NB4 (cell line): ENCODE measurements at regions not wholly inside any gene's neighbourhood (a gene's known extent, or its start where the extent isn't known, plus 50 kb on each side); places are given as distances from the start of the nearest gene placed in this dataset.

Experiments used
- DNase-seq: peaks from one replicate; pipeline ENCODE4 v3.0.0; 2010; ENCODE audit warnings: low read depth
- H3K4me3 ChIP-seq: one replicate; pipeline ENCODE4 v1.5.1; 2011; ENCODE audit warnings: mild to moderate bottlenecking, low read depth, low read length, moderate library complexity
- CTCF ChIP-seq: IDR thresholded peaks from one replicate; pipeline ENCODE4 v1.5.1; 2012; ENCODE audit warnings: low read depth, low read length
- MAX ChIP-seq: IDR thresholded peaks from 2 replicates; pipeline ENCODE4 v1.6.1; 2011; ENCODE audit warnings: low read depth, low read length
- MYC ChIP-seq: IDR thresholded peaks from 2 replicates; pipeline ENCODE4 v1.6.1; 2011; ENCODE audit warnings: low read depth, low read length
- POLR2A ChIP-seq: IDR thresholded peaks from 2 replicates; pipeline ENCODE4 v1.6.1; 2011; ENCODE audit warnings: mild to moderate bottlenecking; ENCODE audit not compliant: insufficient read length; ENCODE audit errors: extremely low read depth

GRCh38 chr17:33848433-33848832 lies 406.7 kb upstream of the CCL2 start:
- TF ChIP-seq MAX (no peak), POLR2A (no peak)
- DNase-seq, result no peak
- H3K4me3 ChIP-seq, result no peak overlapping the region

- TF ChIP-seq CTCF (no peak), POLR2A (no peak)
- DNase-seq, result no peak
- no peak overlapping the region for H3K4me3 ChIP-seq
Measured at GRCh38 chr17:33854596-33854995, 400.5 kb upstream of the CCL2 start.

GRCh38 chr17:33858121-33858520 lies 397.0 kb upstream of the CCL2 start:
- TF ChIP-seq MAX (no peak), CTCF (no peak), POLR2A (no peak), MYC (no peak)
- H3K4me3 ChIP-seq, result no peak overlapping the region
- no peak for DNase-seq

- H3K4me3 ChIP-seq, result no peak overlapping the region
- TF ChIP-seq MYC (no peak), MAX (no peak), CTCF (no peak), POLR2A (no peak)
- no peak for DNase-seq
Measured at GRCh38 chr17:33858682-33859081, 396.4 kb upstream of the CCL2 start.

- no peak overlapping the region for H3K4me3 ChIP-seq
- no peak for DNase-seq
- TF ChIP-seq CTCF, result no peak
Measured at GRCh38 chr17:33862772-33863602, 392.1 kb upstream of the CCL2 start.

- no peak for DNase-seq
- no peak for TF ChIP-seq POLR2A
- TF ChIP-seq MAX, result no peak
- no peak for TF ChIP-seq CTCF
- TF ChIP-seq MYC, result no peak
- H3K4me3 ChIP-seq, result no peak overlapping the region
Measured at GRCh38 chr17:33864758-33865229, 390.3 kb upstream of the CCL2 start.
